GM12878 (cell line): ENCODE measurements at regions not wholly inside any gene's neighbourhood (a gene's known extent, or its start where the extent isn't known, plus 50 kb on each side); places are given as distances from the start of the nearest gene placed in this dataset.

Experiments
- ATAC-seq: fragments of 200-7000 bp; cut with Tn5 transposase; 3 replicates; pipeline ENCODE4 v1.9.1; 2020; ENCODE audit warnings: mild to moderate bottlenecking, moderate library complexity
- BruUV-seq: library from RNA; stranded (reverse); fragments of 400-500 nt; replicated peaks from 2 replicates; lab custom pipeline; 2021; lab: Mats Ljungman, UMichigan
- CTCF ChIA-PET: fragments of 300-600 bp; sonication (Branson Sonifier 250); formaldehyde crosslinking; extraction: SDS; loops from one replicate; lab custom pipeline; 2021; ENCODE audit warnings: inconsistent platforms; lab: Yijun Ruan, JAX
- POLR2A ChIA-PET: fragments of 350-600 bp; formaldehyde crosslinking; extraction: SDS; loops from one replicate; lab custom pipeline; 2021; ENCODE audit warnings: inconsistent platforms; lab: Charles Lee
- RAD21 ChIA-PET: fragments of 300-600 bp; sonication (Branson Sonifier 250); formaldehyde crosslinking; loops from one replicate; lab custom pipeline; 2023; ENCODE audit warnings: antibody characterized with exemption; ENCODE audit not compliant: unreplicated experiment; lab: Charles Lee
- SMC1A ChIA-PET: fragments of 300-600 bp; sonication (Branson Sonifier 250); formaldehyde crosslinking; loops from one replicate; lab custom pipeline; 2023; ENCODE audit not compliant: unreplicated experiment, uncharacterized antibody; lab: Charles Lee
- DNase-seq: peaks from one replicate; pipeline ENCODE4 v3.0.0-alpha.2; 2011; ENCODE audit warnings: low read depth, low spot score
- FAIRE-seq: peaks from 3 replicates; lab custom pipeline; 2011; peaks lifted over from hg19 to GRCh38; lab: Jason Lieb, UNC
- H2AFZ ChIP-seq: 2 replicates; pipeline ENCODE4 v1.6.0; 2011; ENCODE audit warnings: low read depth, low read length, control low read depth; ENCODE audit not compliant: control insufficient read depth
- H3K27ac ChIP-seq: 2 replicates; pipeline ENCODE4 v1.5.1; 2011; ENCODE audit warnings: control low read depth; ENCODE audit not compliant: control insufficient read depth, insufficient read depth
- H3K27me3 ChIP-seq, 2 experiments: replicated peaks in 1 of 2; 2 replicates each; pipeline versions ENCODE4 v1.6.0 to v1.6.1; 2011; ENCODE audit warnings: low read length in 1 of 2; ENCODE audit not compliant: control insufficient read depth in 2 of 2, insufficient read depth in 2 of 2
- H3K36me3 ChIP-seq, 2 experiments: 2 replicates each; pipeline ENCODE4 v1.5.1; 2011; ENCODE audit warnings: low read length in 1 of 2; ENCODE audit not compliant: control insufficient read depth in 2 of 2, insufficient read depth in 2 of 2
- H3K4me1 ChIP-seq: 2 replicates; pipeline ENCODE4 v1.6.1; 2011; ENCODE audit warnings: mild to moderate bottlenecking, low read length, moderate library complexity, mixed read lengths; ENCODE audit not compliant: control insufficient read depth, insufficient read depth
- H3K4me2 ChIP-seq: 2 replicates; pipeline ENCODE4 v1.6.0; 2011; ENCODE audit warnings: control low read depth; ENCODE audit not compliant: control insufficient read depth, insufficient read depth
- H3K4me3 ChIP-seq: fragments of 200-600 bp; sonication (generic); 2 replicates; pipeline ENCODE4 v1.5.1; 2016
- H3K79me2 ChIP-seq: 2 replicates; pipeline ENCODE4 v1.6.0; 2011; ENCODE audit warnings: low read length; ENCODE audit not compliant: control insufficient read depth, insufficient read depth
- H3K9ac ChIP-seq: 2 replicates; pipeline ENCODE4 v1.8.0; 2011; ENCODE audit warnings: low read length, control low read depth, mixed read lengths; ENCODE audit not compliant: control insufficient read depth, insufficient read depth
- H3K9me3 ChIP-seq: replicated peaks from 3 replicates; pipeline ENCODE4 v1.5.1; 2011; ENCODE audit warnings: mild to moderate bottlenecking, low read length; ENCODE audit not compliant: control insufficient read depth, insufficient read depth
- H4K20me1 ChIP-seq: 2 replicates; pipeline ENCODE4 v1.6.0; 2011; ENCODE audit not compliant: control insufficient read depth, insufficient read depth
- BMI1 ChIP-seq: fragments of 450-650 bp; IDR thresholded peaks from 2 replicates; pipeline ENCODE4 v1.6.1; 2016; ENCODE audit warnings: mild to moderate bottlenecking, moderate library complexity, borderline replicate concordance
- EGR1 ChIP-seq, 2 experiments: IDR thresholded peaks; 1 replicate in 1 of 2; 2 replicates in 1 of 2; pipeline ENCODE4 v1.6.1; 2011 to 2012; ENCODE audit warnings: low read depth in 2 of 2, low read length in 2 of 2, borderline replicate concordance in 1 of 2, mild to moderate bottlenecking in 1 of 2, moderate library complexity in 1 of 2
- RAD21 ChIP-seq: IDR thresholded peaks from 2 replicates; pipeline ENCODE4 v1.6.1; 2011; ENCODE audit warnings: mild to moderate bottlenecking, low read depth, low read length, moderate library complexity; ENCODE audit not compliant: insufficient read depth
- SMAD1 ChIP-seq: fragments of 450-650 bp; IDR thresholded peaks from 2 replicates; pipeline ENCODE4 v1.6.1; 2018; ENCODE audit warnings: mild to moderate bottlenecking, low read depth; ENCODE audit not compliant: partially characterized antibody
- TCF12 ChIP-seq: IDR thresholded peaks from 2 replicates; pipeline ENCODE4 v1.6.1; 2011; ENCODE audit warnings: low read depth, mild to moderate bottlenecking, low read length
- YY1 ChIP-seq: IDR thresholded peaks from 2 replicates; pipeline ENCODE4 v1.6.1; 2011; ENCODE audit warnings: low read depth, mild to moderate bottlenecking, low read length
- ZZZ3 ChIP-seq: IDR thresholded peaks from 2 replicates; pipeline ENCODE4 v1.6.1; 2011; ENCODE audit warnings: low read depth; ENCODE audit not compliant: control insufficient read depth, insufficient read length
- WGBS: methylation state at CpG from one replicate; pipeline ENCODE4 v1.1.6; 2016; ENCODE audit warnings: low lambda C conversion rate; ENCODE audit not compliant: insufficient replicate concordance, insufficient coverage; ENCODE audit errors: missing lambda C conversion rate; 5-methylcytosine and 5-hydroxymethylcytosine counted together
- in situ Hi-C: fragments of 300-500 bp; cut with MboI; formaldehyde crosslinking; loops from 9 replicates; pipeline ENCODE4 v1.14.3; 2018; ENCODE audit warnings: mixed read lengths
- intact Hi-C: fragments of 100-400 bp; cut with micrococcal nuclease; formaldehyde crosslinking; loops from one replicate; pipeline ENCODE4 v1.14.2; 2022; ENCODE audit not compliant: unreplicated experiment
- TF ChIP-seq, protein P1 (sequence below): fragments of 450-650 bp; IDR thresholded peaks from 2 replicates; pipeline ENCODE4 v1.6.1; 2018; ENCODE audit warnings: mild to moderate bottlenecking, low read depth, moderate library complexity; ENCODE audit not compliant: partially characterized antibody
- TF ChIP-seq, protein P2 (sequence below): IDR thresholded peaks from 2 replicates; pipeline ENCODE4 v1.6.1; 2012; ENCODE audit warnings: mild to moderate bottlenecking, low read depth, low read length

DNA sequence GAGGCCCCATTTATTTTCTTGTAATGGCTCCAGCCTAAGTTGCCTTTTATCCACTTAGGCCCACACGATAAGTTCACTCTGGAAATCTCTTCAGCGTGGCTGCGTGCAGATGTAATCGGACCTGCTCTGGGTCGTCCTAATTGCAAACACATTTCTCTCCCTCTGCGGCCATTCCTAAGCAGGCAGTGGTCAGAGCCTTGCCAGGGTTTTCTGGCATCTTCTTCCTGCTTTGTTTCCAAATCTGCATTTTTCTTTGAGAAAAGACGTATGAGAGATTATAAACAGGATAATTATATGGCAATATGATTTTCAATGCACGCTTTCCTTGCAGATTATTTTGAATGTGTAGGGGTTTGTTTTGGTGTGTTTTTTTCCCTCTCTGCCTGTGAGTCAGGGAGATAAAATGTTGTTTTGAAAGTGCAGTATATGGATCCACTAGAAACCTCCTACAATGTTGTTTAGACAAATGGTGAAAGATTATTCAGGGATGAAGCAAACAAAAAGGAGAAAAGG is 239.4 kb upstream of the TANK start:
- RAD21 ChIA-PET, result no interaction called here
- FAIRE-seq, result no peak
- 55% methylated on average over 8 of the region's 8 CpGs for WGBS
- Histone ChIP-seq H3K27me3 (no peaks in the 10 kb centered on the region), H3K4me3 (no peak overlapping the region)
- TF ChIP-seq RAD21 (no peak), BMI1 (no peak), YY1 (no peak), ZZZ3 (no peak), EGR1 (IDR thresholded peaks at IDR 0.05; ENCODE audit: borderline replicate concordance in 1 of 2, low read depth in 2 of 2, low read length in 2 of 2) (no peak), SMAD1 (no peak), TCF12 (no peak)
- TF ChIP-seq, protein P1, sequence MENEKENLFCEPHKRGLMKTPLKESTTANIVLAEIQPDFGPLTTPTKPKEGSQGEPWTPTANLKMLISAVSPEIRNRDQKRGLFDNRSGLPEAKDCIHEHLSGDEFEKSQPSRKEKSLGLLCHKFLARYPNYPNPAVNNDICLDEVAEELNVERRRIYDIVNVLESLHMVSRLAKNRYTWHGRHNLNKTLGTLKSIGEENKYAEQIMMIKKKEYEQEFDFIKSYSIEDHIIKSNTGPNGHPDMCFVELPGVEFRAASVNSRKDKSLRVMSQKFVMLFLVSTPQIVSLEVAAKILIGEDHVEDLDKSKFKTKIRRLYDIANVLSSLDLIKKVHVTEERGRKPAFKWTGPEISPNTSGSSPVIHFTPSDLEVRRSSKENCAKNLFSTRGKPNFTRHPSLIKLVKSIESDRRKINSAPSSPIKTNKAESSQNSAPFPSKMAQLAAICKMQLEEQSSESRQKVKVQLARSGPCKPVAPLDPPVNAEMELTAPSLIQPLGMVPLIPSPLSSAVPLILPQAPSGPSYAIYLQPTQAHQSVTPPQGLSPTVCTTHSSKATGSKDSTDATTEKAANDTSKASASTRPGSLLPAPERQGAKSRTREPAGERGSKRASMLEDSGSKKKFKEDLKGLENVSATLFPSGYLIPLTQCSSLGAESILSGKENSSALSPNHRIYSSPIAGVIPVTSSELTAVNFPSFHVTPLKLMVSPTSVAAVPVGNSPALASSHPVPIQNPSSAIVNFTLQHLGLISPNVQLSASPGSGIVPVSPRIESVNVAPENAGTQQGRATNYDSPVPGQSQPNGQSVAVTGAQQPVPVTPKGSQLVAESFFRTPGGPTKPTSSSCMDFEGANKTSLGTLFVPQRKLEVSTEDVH, result no peak
- TF ChIP-seq, protein P2, sequence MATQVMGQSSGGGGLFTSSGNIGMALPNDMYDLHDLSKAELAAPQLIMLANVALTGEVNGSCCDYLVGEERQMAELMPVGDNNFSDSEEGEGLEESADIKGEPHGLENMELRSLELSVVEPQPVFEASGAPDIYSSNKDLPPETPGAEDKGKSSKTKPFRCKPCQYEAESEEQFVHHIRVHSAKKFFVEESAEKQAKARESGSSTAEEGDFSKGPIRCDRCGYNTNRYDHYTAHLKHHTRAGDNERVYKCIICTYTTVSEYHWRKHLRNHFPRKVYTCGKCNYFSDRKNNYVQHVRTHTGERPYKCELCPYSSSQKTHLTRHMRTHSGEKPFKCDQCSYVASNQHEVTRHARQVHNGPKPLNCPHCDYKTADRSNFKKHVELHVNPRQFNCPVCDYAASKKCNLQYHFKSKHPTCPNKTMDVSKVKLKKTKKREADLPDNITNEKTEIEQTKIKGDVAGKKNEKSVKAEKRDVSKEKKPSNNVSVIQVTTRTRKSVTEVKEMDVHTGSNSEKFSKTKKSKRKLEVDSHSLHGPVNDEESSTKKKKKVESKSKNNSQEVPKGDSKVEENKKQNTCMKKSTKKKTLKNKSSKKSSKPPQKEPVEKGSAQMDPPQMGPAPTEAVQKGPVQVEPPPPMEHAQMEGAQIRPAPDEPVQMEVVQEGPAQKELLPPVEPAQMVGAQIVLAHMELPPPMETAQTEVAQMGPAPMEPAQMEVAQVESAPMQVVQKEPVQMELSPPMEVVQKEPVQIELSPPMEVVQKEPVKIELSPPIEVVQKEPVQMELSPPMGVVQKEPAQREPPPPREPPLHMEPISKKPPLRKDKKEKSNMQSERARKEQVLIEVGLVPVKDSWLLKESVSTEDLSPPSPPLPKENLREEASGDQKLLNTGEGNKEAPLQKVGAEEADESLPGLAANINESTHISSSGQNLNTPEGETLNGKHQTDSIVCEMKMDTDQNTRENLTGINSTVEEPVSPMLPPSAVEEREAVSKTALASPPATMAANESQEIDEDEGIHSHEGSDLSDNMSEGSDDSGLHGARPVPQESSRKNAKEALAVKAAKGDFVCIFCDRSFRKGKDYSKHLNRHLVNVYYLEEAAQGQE, result no peak
- TF ChIP-seq, all 136 proteins: peak for 0
- Histone ChIP-seq H4K20me1 (no peaks in the 10 kb centered on the region), H2AFZ (no peak overlapping the region), H3K4me1 (no peaks in the 10 kb centered on the region), H3K9ac (no peak overlapping the region), H3K4me2 (no peak overlapping the region), H3K36me3 (no peaks in the 10 kb centered on the region), H3K27ac (no peak overlapping the region), H3K79me2 (no peaks in the 10 kb centered on the region), H3K9me3 (no peaks in the 10 kb centered on the region)
- in situ Hi-C loops (no loop called here), intact Hi-C loops (no loop called here)
- ChIA-PET POLR2A (no interaction called here), SMC1A (interaction anchor here (1.0 kb wide), 1 partner anchor 15 kb away, joined by 3 read pairs; no protein-coding TSS in a partner anchor), CTCF (interaction anchor here (0.5 to 1.0 kb wide), 2 partner anchors 73 to 391 kb away, joined by 3 read pairs; no protein-coding TSS in a partner anchor)
- no peak for DNase-seq
- no peak for ATAC-seq
- BruUV-seq, result no TSS peak
